NB4 (cell line): ENCODE measurements at regions not wholly inside any gene's neighbourhood (a gene's known extent, or its start where the extent isn't known, plus 50 kb on each side); places are given as distances from the start of the nearest gene placed in this dataset.

ENCODE experiments used
- POLR2A ChIP-seq: IDR thresholded peaks from 2 replicates; pipeline ENCODE4 v1.6.1; 2011; ENCODE audit warnings: mild to moderate bottlenecking; ENCODE audit not compliant: insufficient read length; ENCODE audit errors: extremely low read depth
- TF ChIP-seq, protein P1 (sequence below): IDR thresholded peaks from one replicate; pipeline ENCODE4 v1.5.1; 2012; ENCODE audit warnings: low read depth, low read length

DNA sequence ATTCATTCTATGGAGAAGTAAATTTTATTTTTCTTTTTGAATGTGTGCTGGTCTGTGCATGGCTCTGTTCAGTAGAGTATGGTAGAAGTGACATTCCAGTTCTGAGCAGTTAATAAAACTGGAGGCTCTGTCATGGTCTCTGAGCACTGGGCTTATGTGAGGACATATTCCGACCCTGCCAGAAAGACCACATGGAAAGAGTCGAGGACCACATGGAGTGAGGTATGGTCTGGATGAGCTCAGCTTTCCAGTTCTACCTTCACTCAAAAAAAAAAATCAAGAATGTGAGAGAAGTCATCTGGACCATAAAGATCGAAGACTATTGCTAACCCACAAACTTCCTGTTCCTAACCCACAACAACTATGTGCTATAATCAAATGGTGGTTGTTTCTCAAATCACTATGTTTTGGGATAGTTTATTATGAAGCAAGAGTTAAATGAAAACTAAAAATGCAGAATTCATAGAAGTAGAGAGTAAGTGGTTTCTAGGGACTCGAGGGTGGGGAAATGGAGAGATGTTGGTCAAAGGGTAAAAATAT lies 534.2 kb upstream of the ANO5 start:
- no peak for TF ChIP-seq POLR2A
- TF ChIP-seq, protein P1, sequence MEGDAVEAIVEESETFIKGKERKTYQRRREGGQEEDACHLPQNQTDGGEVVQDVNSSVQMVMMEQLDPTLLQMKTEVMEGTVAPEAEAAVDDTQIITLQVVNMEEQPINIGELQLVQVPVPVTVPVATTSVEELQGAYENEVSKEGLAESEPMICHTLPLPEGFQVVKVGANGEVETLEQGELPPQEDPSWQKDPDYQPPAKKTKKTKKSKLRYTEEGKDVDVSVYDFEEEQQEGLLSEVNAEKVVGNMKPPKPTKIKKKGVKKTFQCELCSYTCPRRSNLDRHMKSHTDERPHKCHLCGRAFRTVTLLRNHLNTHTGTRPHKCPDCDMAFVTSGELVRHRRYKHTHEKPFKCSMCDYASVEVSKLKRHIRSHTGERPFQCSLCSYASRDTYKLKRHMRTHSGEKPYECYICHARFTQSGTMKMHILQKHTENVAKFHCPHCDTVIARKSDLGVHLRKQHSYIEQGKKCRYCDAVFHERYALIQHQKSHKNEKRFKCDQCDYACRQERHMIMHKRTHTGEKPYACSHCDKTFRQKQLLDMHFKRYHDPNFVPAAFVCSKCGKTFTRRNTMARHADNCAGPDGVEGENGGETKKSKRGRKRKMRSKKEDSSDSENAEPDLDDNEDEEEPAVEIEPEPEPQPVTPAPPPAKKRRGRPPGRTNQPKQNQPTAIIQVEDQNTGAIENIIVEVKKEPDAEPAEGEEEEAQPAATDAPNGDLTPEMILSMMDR = no peak
